22Rv1 (cell line): ENCODE measurements at regions not wholly inside any gene's neighbourhood (a gene's known extent, or its start where the extent isn't known, plus 50 kb on each side); places are given as distances from the start of the nearest gene placed in this dataset.

Experiments
- CTCF ChIP-seq: fragments of 450-650 bp; IDR thresholded peaks from 2 replicates; pipeline ENCODE4 v1.5.1; 2017; ENCODE audit warnings: mild to moderate bottlenecking
- ZFX ChIP-seq: fragments of 450-650 bp; IDR thresholded peaks from 2 replicates; pipeline ENCODE4 v1.6.1; 2017; ENCODE audit warnings: antibody characterized with exemption, borderline replicate concordance

- TF ChIP-seq CTCF (no peak), ZFX (no peak)
Measured at GRCh38 chr1:177596485-177596884, 373.4 kb downstream of the SEC16B start.
